ENCODE measurements at regions not wholly inside any gene's neighbourhood (a gene's known extent, or its start where the extent isn't known, plus 50 kb on each side); places are given as distances from the start of the nearest gene placed in this dataset.

GRCh38 chr4:137909529-137910309 is 332.4 kb downstream of the SLC7A11 start:
- no peak overlapping the region for H3K4ac ChIP-seq (ENCODE audit: low read depth, low read length)
- no peak for DNase-seq
- H2BK20ac ChIP-seq (ENCODE audit: low read depth, low read length) = no peak overlapping the region
- H3K27me3 ChIP-seq (ENCODE audit: control insufficient read depth, insufficient read depth, low read length) = no peaks in the 10 kb centered on the region
- H3K23ac ChIP-seq (ENCODE audit: low read depth, low read length) = no peak overlapping the region
- no peak overlapping the region for H3K4me3 ChIP-seq (ENCODE audit: insufficient read depth, low read depth, low read length)
- ATAC-seq (ENCODE audit: low read depth) = no peak
- no peak overlapping the region for H3K9ac ChIP-seq (ENCODE audit: low read depth, low read length)
- no peaks in the 10 kb centered on the region for H3K9me3 ChIP-seq (ENCODE audit: control insufficient read depth, insufficient read depth, low read length)
- no peaks in the 10 kb centered on the region for H3K4me1 ChIP-seq (ENCODE audit: control insufficient read depth, insufficient read depth, low read length)
- H3K9me1 ChIP-seq (ENCODE audit: insufficient read depth, low read length) = no peaks in the 10 kb centered on the region
- H2BK5ac ChIP-seq (ENCODE audit: low read depth, low read length, poor library complexity, severe bottlenecking) = no peak overlapping the region
- H4K91ac ChIP-seq (ENCODE audit: insufficient read depth, low read depth, low read length) = no peak overlapping the region
- intact Hi-C loops (cut with micrococcal nuclease) = no loop called here
- no peak overlapping the region for H3K4me2 ChIP-seq (ENCODE audit: low read depth, low read length)
- H4K8ac ChIP-seq (ENCODE audit: low read depth in 2 of 2, low read length in 2 of 2) = no peak overlapping the region; a peak in 1 of 4 replicates
- no peak overlapping the region for H3K14ac ChIP-seq (replicated peaks; ENCODE audit: low read depth, low read length)
- dilution Hi-C loops (cut with HindIII; ENCODE audit: low sequenced_read_pairs, unreplicated experiment) = no loop called here
- no peak overlapping the region for H2AK5ac ChIP-seq (ENCODE audit: low read depth, low read length)
- in situ Hi-C loops (cut with MboI; ENCODE audit: low sequenced_read_pairs) = no loop called here
- H4K20me1 ChIP-seq (ENCODE audit: insufficient read depth, low read length) = no peaks in the 10 kb centered on the region
- H3K56ac ChIP-seq (ENCODE audit: extremely low read depth, insufficient read depth, low read length) = no peak overlapping the region
- CTCF ChIA-PET = no interaction called here
- H3K27ac ChIP-seq (ENCODE audit: insufficient read depth, low read length) = no peak overlapping the region
- peak overlapping the region; percentile 26 for H2AFZ ChIP-seq (replicated peaks; ENCODE audit: low read length, poor library complexity)
- H2BK120ac ChIP-seq (ENCODE audit: low read depth, low read length) = no peak overlapping the region
- no peak overlapping the region for H4K5ac ChIP-seq (ENCODE audit: low read depth, low read length)
- H3K36me3 ChIP-seq (ENCODE audit: control insufficient read depth, insufficient read depth, low read length) = no peaks in the 10 kb centered on the region
- H3K18ac ChIP-seq (ENCODE audit: low read depth, low read length) = no peak overlapping the region
- H3K79me1 ChIP-seq (ENCODE audit: low read depth in 1 of 2, low read length in 2 of 2) = no peaks in the 10 kb centered on the region
- POLR2A ChIA-PET (ENCODE audit: unreplicated experiment) = no interaction called here
- no TSS peak for BruUV-seq (replicated peaks)
- WGBS, 2 experiments (ENCODE audit: extremely low coverage in 2 of 2, insufficient read length in 1 of 2) = 100% methylated on average over 3 of the region's 8 CpGs; no CpG with 5 or more reads in 1 of the 2 experiments
- H2AK9ac ChIP-seq (replicated peaks; ENCODE audit: low read depth, low read length, poor library complexity) = no peak overlapping the region
- no peak overlapping the region for H2BK15ac ChIP-seq (ENCODE audit: low read depth, low read length)
- TF ChIP-seq MAFK (IDR thresholded peaks at IDR 0.05; ENCODE audit: low read depth, low read length) (no peak), CEBPB (IDR thresholded peaks at IDR 0.05; ENCODE audit: low read depth, low read length) (no peak), NFE2L2 (IDR thresholded peaks at IDR 0.05; ENCODE audit: low read depth, low read length) (no peak), MAZ (IDR thresholded peaks at IDR 0.05; ENCODE audit: borderline replicate concordance, low read depth, low read length) (no peak), BHLHE40 (IDR thresholded peaks at IDR 0.05; ENCODE audit: low read depth, low read length) (no peak), RCOR1 (IDR thresholded peaks at IDR 0.05; ENCODE audit: insufficient replicate concordance, low read length) (no peak), RFX5 (IDR thresholded peaks at IDR 0.05; ENCODE audit: low read depth, low read length) (no peak)

All from IMR-90 (cell line).